Liver (tissue), 3 donors: ENCODE measurements at regions not wholly inside any gene's neighbourhood (a gene's known extent, or its start where the extent isn't known, plus 50 kb on each side); places are given as distances from the start of the nearest gene placed in this dataset.

ENCODE experiments used
- CTCF ChIP-seq: fragments of 150-350 bp; IDR thresholded peaks from 2 replicates; pipeline ENCODE4 v1.5.1; 2017; ENCODE audit warnings: improper control_type of control experiment, low read depth, low read length; ENCODE audit not compliant: missing input control
- HNF4G ChIP-seq: IDR thresholded peaks from 2 replicates; pipeline ENCODE4 v1.6.1; 2016; ENCODE audit warnings: antibody characterized with exemption
- REST ChIP-seq: IDR thresholded peaks from 2 replicates; pipeline ENCODE4 v1.6.1; 2016; ENCODE audit warnings: antibody characterized with exemption, mild to moderate bottlenecking
- donor health status: healthy.
- donor health status: healthy.

- no peak for TF ChIP-seq CTCF
- TF ChIP-seq HNF4G = no peak
- no peak for TF ChIP-seq REST
These were observed 292.9 kb downstream of the PRDM5 start for GRCh38 chr4:120629546-120630108.
